ENCODE measurements at regions not wholly inside any gene's neighbourhood (a gene's known extent, or its start where the extent isn't known, plus 50 kb on each side); places are given as distances from the start of the nearest gene placed in this dataset.

GRCh38 chr1:201591348-201591747 is 52.4 kb downstream of the NAV1 start:
- no peak for TF ChIP-seq EZH2phosphoT487 (IDR thresholded peaks at IDR 0.05; ENCODE audit: borderline replicate concordance)
- TF ChIP-seq EGR1 (IDR thresholded peaks at IDR 0.05; ENCODE audit: low read depth) = no peak
- TF ChIP-seq CTCF (IDR thresholded peaks at IDR 0.05 in 2 of 3, conservative IDR thresholded peaks at IDR 0.05 in 1 of 3; ENCODE audit: borderline replicate concordance in 1 of 3, insufficient read depth in 1 of 3, low read depth in 2 of 3, low read length in 2 of 3) = no peak
- no peak for TF ChIP-seq POLR2AphosphoS5 (IDR thresholded peaks at IDR 0.05; ENCODE audit: low read depth, low read length)
